ENCODE measurements at regions not wholly inside any gene's neighbourhood (a gene's known extent, or its start where the extent isn't known, plus 50 kb on each side); places are given as distances from the start of the nearest gene placed in this dataset.

GRCh38 chr15:81945014-81945615, 100.7 kb downstream of the MEX3B start:
- H3K4me1 ChIP-seq (ENCODE audit: control insufficient read depth, extremely low read depth, insufficient read depth, low read length): no peaks in the 10 kb centered on the region
- ChIA-PET CTCF (no interaction called here), POLR2A (no interaction called here)
- H3K27me3 ChIP-seq (ENCODE audit: control insufficient read depth in 2 of 2, insufficient read depth in 2 of 2, low read length in 2 of 2): no peaks in the 10 kb centered on the region
- H2AFZ ChIP-seq (ENCODE audit: low read depth, low read length): no peak overlapping the region
- BruUV-seq (replicated peaks): no TSS peak
- no peak overlapping the region for H3K9ac ChIP-seq (replicated peaks; ENCODE audit: extremely low read depth, insufficient read depth, low read length)
- no peaks in the 10 kb centered on the region for H3K79me2 ChIP-seq (ENCODE audit: control insufficient read depth, insufficient read depth, low read length)
- H3K27ac ChIP-seq (ENCODE audit: insufficient read depth, low read depth, low read length): no peak overlapping the region
- no peak overlapping the region for H3K4me2 ChIP-seq (ENCODE audit: insufficient read depth, low read length)
- H3K36me3 ChIP-seq (ENCODE audit: control insufficient read depth in 2 of 2, extremely low read depth in 1 of 2, insufficient read depth in 2 of 2, low read length in 2 of 2): no peaks in the 10 kb centered on the region
- intact Hi-C loops (cut with micrococcal nuclease): no loop called here
- H3K9me3 ChIP-seq (replicated peaks; ENCODE audit: control insufficient read depth, insufficient read depth, low read length): no peaks in the 10 kb centered on the region
- H3K4me3 ChIP-seq (replicated peaks in 1 of 3; ENCODE audit: insufficient read depth in 1 of 3, low read depth in 1 of 3, low read length in 3 of 3): no peak overlapping the region
- dilution Hi-C loops (cut with MboI; ENCODE audit: extremely low pct_ligation_motif_present, low sequenced_read_pairs): no loop called here
- H3K9me1 ChIP-seq (replicated peaks; ENCODE audit: control insufficient read depth, extremely low read depth, insufficient read depth, low read length): no peaks in the 10 kb centered on the region
- no peak for DNase-seq (ENCODE audit: low read depth, low spot score)
- FAIRE-seq: no peak
- TF ChIP-seq GATA2 (IDR thresholded peaks at IDR 0.05; ENCODE audit: insufficient read depth, insufficient read length, low read depth, low read length) (no peak), MYC (IDR thresholded peaks at IDR 0.05; ENCODE audit: low read depth, low read length) (no peak), JUN (IDR thresholded peaks at IDR 0.05; ENCODE audit: borderline replicate concordance, insufficient read depth, insufficient read length, low read depth) (no peak), FOS (IDR thresholded peaks at IDR 0.05; ENCODE audit: borderline replicate concordance, insufficient read depth, low read length) (no peak), EZH2 (IDR thresholded peaks at IDR 0.05; ENCODE audit: borderline replicate concordance, low read depth, low read length, severe bottlenecking) (no peak), POLR2A (IDR thresholded peaks at IDR 0.05; ENCODE audit: low read depth, low read length) (no peak), POLR2AphosphoS5 (IDR thresholded peaks at IDR 0.05; ENCODE audit: insufficient read depth, low read depth, low read length) (no peak)
- TF ChIP-seq, protein P1, sequence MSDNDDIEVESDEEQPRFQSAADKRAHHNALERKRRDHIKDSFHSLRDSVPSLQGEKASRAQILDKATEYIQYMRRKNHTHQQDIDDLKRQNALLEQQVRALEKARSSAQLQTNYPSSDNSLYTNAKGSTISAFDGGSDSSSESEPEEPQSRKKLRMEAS (IDR thresholded peaks at IDR 0.05; ENCODE audit: insufficient read depth, insufficient read length): no peak
- TF ChIP-seq, protein P2, sequence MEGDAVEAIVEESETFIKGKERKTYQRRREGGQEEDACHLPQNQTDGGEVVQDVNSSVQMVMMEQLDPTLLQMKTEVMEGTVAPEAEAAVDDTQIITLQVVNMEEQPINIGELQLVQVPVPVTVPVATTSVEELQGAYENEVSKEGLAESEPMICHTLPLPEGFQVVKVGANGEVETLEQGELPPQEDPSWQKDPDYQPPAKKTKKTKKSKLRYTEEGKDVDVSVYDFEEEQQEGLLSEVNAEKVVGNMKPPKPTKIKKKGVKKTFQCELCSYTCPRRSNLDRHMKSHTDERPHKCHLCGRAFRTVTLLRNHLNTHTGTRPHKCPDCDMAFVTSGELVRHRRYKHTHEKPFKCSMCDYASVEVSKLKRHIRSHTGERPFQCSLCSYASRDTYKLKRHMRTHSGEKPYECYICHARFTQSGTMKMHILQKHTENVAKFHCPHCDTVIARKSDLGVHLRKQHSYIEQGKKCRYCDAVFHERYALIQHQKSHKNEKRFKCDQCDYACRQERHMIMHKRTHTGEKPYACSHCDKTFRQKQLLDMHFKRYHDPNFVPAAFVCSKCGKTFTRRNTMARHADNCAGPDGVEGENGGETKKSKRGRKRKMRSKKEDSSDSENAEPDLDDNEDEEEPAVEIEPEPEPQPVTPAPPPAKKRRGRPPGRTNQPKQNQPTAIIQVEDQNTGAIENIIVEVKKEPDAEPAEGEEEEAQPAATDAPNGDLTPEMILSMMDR (IDR thresholded peaks at IDR 0.05; ENCODE audit: extremely low read depth in 1 of 2, insufficient read depth in 1 of 2, low read depth in 1 of 2, low read length in 2 of 2): no peak
- H4K20me1 ChIP-seq (replicated peaks; ENCODE audit: control insufficient read depth, extremely low read depth, insufficient read depth, low read length): no peaks in the 10 kb centered on the region
